ENCODE measurements at regions not wholly inside any gene's neighbourhood (a gene's known extent, or its start where the extent isn't known, plus 50 kb on each side); places are given as distances from the start of the nearest gene placed in this dataset.

DNA sequence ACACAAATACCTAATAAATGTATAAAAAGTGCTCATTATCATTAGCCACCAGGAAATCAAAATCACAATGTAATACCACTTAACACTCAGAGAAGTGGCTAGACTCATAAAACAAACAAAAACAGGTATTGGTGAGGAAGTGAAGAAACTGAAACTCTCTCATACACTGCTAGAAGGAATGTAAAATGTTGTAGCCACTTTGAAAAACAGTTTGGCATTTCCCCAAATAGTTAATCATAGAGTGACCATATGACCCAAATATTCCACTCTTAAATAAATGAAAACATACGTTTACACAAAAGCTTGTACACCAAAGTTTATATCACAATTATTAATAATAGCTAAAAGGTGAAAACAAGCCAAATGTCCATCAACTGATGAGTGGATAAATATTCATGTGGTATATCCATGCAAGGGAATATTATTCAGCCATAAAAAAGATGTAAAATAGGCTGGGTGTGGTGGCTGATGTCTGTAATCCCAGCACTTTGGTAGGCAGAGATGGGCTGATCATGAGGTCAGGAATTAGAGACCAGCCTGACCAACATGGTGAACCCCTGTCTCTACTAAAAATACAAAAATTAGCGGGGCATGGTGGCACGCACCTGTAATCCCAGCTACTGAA, 86.2 kb upstream of the COL5A2 start:
- intact Hi-C loops (cut with DNase I): no loop called here

DNA sequence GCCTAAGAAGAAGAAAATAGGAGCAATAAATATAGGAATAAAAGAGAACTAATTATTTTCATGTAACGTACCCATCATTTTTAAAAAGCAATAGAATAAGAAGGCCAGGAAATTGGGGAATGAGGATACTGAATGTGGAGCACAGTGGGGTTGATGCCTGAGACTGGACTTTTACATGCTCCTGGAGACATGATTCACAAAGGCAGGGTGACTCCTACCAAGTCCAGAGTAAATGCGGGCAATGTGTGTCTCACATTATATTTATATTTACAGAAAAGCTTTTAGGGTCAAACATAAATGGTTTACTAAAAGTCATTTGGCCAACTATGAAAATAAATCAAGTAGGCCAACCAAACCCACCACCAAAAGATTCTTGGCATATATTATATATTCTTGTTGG, 87.9 kb upstream of the COL5A2 start:
- DNase-seq: no peak
- intact Hi-C loops (cut with DNase I): no loop called here

More for the DNA sequence above, 86.2 kb upstream of the COL5A2 start:
- DNase-seq: no peak

DNA sequence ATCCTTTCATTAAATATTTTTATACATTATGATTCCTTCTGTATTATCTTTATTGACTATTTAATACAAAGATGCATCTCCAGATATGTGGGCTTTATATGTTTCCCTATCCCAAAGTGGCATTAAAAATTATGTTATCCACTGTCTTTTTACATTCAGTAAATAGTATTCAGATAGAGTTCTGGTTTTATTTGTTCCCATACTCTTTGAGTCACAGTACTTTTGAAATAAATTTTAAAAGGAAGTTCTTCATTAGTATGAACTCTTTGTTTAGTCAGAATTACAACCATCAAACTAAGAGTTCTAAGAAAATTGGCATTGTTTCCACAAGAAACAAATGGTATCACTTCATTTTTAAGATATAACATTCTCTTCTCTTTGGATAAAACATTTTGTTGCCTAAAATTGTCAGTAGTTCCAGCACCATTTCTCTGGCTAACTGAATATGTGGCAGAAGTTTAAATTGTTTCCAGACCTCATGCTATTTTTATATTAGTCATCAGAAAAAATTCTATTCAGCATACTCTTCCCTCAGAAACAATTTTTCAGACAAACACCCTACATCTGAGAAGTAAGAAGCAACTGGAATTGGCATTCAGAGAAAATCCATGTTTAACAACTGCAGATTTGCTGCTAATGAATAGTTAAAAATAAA, 88.5 kb upstream of the COL5A2 start:
- no peak for DNase-seq

DNA sequence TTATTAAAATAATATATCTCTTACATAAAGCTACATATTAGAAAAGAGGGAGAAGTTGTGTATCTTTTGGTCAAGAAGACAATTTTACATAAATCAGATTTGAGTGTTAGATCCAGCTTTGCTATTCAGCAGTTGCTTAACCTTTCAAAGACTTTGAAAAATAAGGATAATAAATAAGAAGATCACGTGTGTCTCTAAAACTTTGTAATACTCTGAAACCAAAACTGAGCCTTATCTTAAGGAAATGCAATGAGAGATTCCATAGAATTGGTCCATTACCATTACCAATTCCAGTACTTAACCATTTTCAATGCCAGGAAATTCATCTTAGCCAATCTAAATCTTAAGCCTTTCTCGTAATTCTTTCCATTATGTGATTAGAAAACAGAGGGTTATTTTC, 89.2 kb upstream of the COL5A2 start:
- intact Hi-C loops (cut with DNase I): no loop called here
- DNase-seq: no peak

More for the DNA sequence above, 88.5 kb upstream of the COL5A2 start:
- intact Hi-C loops (cut with DNase I): no loop called here

DNA sequence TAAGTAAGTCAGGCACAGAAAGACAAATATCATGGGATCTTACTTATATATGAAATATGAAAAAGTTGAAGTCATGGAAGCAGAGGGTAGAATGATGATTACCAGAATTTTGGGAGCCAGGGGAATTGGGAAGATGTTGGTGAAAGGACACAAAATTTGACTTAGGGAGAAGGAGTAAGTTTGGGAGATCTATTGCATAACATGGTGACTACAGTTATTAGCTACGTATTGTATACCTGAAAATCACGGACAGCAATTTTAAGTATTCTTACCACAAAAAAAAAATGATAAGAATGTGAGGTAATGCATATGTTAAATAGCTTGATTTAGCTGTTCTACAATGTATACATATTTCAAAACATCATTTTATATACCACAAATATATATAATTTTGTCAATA, 94.2 kb upstream of the COL5A2 start:
- intact Hi-C loops (cut with DNase I): no loop called here
- no peak for DNase-seq

DNA sequence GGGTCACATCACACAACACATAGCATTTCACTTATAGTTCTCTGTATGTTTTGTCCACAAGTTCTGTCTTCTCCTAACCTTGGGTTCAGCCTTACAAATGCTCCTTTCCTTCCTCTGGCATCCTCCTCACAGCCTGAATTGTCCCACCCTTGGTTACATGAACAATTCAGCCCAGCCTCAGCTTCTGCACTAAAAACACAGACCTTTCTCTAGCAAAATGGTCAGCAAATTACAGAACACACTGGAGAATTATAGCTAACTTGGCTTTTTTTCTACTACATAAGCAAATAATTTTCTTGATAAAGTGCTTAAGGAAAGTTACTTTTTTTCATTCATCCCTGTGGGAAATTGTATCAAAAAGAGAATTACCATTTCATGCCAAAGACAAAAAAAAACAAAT, 94.8 kb upstream of the COL5A2 start:
- intact Hi-C loops (cut with DNase I): no loop called here
- no peak for DNase-seq

DNA sequence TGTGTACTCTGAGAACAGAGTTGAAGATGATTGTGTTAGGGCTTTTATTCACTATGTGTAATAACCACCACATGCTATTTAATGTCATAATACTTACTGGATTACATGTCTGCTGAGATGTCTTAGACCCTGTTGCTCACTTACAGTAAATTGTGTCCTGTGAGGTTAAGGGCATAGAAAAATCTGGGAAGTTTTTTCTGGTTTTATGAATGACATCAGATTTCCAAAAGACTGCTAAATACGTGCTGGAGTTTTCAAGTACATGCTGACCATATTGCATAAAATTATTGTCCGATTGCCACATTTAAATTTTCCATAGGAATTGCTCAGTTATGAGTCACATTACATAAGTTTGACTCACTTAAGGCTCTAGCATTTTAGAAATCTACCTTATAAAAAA, 96.7 kb upstream of the COL5A2 start:
- no peak for DNase-seq

DNA sequence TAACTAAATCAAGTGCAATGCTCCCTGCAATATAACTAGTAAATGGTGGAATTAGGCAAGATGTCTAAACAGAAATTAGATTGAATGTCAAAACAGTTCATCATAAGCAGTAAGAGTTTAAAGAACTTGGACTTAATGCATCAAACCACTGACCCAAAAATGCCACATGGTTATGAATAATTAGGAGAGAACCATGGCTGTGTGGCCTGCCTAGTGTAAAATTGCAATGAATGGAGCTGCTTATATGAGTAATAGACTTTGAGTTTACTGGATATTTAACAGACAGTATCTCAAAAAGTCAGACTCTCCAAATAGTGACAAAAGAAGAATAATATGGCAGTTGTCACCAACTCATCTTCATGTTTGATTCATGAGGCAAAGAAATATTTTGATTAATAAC, 101.6 kb upstream of the COL5A2 start:
- DNase-seq: no peak
- intact Hi-C loops (cut with DNase I): no loop called here

More for the DNA sequence above, 96.7 kb upstream of the COL5A2 start:
- intact Hi-C loops (cut with DNase I): no loop called here

DNA sequence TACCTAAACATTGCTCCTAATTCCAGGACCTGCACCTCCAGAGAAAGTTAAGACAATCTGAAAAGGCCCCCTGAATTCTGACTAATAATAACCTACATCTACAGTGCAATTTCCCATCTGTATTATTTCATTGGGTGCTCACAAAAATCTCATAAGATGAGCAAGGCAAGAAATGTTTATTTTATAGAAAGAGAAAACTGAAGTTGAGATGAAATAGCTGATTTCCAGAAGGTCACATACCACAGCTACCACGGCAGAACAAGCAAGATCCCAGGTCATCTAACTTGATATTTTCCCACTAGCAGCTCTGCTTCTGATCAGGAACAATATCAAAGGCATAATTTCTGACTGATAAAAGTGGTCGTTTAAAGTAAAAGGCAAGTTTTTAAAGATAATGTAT, 105.8 kb upstream of the COL5A2 start:
- intact Hi-C loops (cut with DNase I): no loop called here
- no peak for DNase-seq

DNA sequence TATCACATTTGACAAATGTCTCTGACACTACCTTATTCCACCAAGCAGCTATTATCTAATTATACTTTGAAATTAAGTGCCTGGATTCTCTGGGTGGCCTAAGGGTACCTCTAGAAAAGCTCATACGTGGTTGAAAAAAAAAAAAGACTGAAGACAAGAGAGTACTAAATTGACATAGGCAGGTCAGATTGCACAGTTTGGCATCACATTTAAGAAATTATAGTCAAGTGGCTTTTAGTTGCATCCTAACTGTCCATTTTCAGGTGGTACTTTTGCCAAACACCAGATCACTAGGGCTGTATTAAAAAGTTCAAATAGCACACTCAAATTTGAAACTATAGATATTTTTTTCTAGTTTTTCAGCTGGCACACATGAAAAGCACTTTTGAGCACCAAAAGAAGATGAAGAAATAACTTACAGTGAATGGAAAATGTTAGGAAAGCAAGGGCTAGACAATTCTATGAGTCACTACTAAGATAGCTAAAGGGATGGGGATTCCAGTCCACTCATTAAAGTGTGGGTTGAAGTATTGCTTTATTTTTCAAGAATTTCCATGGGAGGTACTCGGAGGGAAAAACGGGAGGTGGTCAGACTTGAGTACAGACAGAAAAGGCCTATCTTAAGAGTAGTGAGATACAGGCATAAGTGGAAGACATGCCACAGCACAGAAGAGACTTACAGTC, 106.5 kb upstream of the COL5A2 start:
- intact Hi-C loops (cut with DNase I): no loop called here
- no peak for DNase-seq

DNA sequence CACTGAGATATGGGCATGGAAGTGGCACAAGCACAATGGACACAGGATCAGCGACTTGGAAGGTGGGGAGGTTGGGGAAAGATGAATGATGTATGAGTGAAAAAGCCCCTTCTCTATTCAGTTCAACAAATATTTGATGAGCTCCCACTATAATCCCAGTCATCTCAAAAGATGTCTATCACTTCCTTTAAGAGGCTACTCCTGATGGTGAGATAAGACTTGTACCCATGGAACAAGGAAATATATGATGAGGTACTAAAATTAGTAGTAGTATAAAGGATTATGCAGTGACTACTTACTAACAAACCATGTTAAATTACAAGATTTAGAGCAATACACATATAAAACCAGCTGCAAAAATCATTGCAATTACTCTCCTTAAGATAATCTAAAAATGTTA, 107.8 kb upstream of the COL5A2 start:
- intact Hi-C loops (cut with DNase I): no loop called here

DNA sequence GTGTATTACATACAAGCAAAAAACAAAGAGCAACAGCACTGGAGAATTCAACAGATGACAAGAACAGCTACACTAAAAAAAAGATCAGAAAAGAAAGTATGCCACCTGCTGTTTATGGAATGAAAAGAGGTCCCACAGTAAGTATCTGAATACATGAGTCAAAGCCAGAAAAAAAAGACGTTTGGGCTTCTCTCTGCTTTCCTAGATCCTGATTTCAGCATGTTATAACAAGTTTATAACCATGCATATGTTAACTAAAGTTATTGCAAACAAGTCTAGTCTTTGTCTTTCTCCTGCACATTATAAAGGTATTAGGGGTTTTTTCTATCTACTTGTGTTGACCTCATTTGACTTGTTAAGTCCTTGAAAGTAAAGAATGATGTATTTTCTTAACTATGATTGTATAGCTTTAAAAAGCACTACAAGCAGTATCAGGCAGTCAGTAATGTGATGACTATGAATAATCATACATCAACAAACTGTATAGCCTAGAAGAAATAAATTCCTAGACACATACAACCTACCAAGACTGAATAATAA, 108.5 kb upstream of the COL5A2 start:
- DNase-seq: no peak

More for the DNA sequence above, 107.8 kb upstream of the COL5A2 start:
- DNase-seq: no peak

DNA sequence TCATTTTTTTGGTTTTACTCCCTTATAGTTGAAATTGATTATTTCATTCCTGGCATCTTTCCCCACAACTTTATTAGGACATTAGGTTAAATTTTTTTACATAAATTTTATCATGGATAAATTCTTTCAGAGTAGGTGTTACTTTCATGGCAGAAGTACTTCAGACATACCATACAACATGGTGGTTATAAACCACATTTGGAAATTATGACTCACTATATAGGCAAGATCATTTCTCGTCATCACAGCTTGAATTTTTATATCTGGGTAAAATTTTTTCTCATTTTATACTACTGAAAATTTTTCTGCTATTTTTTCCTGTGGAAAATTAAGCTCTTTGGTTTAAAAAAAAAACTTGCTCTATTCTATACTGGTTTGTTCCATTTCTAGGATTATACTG, 111.9 kb upstream of the COL5A2 start:
- intact Hi-C loops (cut with DNase I): no loop called here
- no peak for DNase-seq

More for the DNA sequence above, 108.5 kb upstream of the COL5A2 start:
- intact Hi-C loops (cut with DNase I): no loop called here

DNA sequence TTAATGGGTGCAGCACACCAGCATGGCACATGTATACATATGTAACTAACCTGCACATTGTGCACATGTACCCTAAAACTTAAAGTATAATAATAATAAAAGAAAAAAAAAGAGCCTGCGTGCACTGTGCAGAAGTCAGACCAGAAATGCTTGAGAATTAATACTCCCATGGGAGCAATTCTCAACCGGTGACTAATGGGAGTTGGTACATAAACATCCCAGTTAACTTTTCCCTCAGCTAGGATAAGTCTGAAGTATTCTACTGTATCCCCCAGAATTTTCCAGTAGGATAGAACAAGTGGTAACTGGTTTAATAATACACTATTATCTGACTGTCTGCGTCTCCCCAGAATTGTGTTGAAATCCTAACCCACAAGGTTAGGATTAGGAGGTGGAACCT, 113.6 kb upstream of the COL5A2 start:
- DNase-seq: no peak
- intact Hi-C loops (cut with DNase I): no loop called here

DNA sequence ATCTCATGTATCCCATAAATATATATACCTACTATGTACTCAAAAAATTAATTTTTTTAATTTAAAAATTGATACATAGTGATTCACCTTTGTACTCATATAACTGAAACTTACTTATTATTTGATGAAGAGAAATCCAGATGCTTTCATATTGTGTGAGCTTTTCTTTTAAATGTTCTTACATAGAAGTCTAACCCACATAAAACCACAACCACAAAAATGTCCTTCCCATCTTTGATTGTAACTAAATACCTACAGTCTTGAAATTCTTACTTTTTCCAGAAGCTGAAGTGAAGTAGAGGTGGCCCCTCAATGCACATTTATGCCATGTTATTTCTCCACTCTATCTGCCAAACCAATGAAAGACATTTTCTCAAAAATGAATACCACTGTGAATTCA, 117.9 kb upstream of the COL5A2 start:
- intact Hi-C loops (cut with DNase I): no loop called here
- DNase-seq: no peak

DNA sequence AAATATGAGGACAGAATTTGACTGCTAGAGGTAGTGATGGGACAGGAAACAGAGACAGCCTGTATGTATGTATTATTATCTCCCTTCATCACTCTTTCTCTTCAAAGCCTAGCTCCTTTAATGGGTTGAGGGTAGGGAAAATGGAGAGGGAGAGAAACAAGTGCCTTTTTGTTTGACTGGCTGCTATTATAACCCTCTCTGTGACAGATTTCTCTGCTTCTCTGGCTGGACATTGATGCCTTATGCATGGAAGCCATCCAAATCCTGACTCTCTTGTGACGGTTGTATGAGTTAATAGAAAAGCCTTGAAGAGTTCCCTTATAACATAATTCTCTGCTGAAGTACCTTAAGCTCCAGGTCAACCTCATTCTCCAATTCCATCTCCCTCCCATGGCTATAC, 118.5 kb upstream of the COL5A2 start:
- intact Hi-C loops (cut with DNase I): no loop called here

DNA sequence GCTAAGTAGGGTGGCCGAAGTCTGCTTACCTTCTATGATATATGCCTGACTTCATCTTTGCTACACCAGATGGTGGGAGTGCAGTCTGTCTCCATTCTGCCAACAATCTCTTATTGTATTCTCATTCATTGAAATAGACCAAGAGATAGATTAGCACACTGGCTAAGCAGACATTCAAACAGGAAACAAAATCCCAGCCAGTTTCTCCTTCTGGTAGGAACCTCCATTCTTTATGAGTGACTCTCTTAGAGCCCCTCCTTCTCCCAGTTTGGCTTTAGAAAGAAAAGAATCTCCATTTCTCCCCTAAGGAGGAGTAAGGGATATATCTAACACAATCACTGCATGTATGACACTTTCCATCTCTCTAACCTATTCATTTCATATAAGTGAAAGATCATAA, 118.9 kb upstream of the COL5A2 start:
- intact Hi-C loops (cut with DNase I): no loop called here
- DNase-seq: no peak

More for the DNA sequence above, 118.5 kb upstream of the COL5A2 start:
- no peak for DNase-seq

DNA sequence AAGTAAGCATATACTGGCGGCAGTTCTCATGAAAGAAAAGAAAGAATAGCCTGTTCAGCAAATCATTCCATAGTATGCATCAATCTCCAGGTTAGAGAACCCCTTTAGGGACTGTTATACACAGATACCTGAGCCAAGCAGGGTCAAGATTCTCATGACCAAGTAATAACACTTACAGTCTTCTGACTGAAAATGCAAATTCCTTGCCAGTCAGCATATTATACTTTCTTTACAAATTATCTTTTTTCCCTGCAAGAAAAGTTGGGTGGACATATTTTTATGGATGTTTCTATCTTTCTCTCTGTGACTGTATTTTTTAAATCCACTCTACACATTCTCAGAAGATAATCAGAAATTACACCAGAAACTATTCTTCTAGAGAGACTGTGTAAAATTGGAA, 120.4 kb upstream of the COL5A2 start:
- intact Hi-C loops (cut with DNase I): no loop called here

DNA sequence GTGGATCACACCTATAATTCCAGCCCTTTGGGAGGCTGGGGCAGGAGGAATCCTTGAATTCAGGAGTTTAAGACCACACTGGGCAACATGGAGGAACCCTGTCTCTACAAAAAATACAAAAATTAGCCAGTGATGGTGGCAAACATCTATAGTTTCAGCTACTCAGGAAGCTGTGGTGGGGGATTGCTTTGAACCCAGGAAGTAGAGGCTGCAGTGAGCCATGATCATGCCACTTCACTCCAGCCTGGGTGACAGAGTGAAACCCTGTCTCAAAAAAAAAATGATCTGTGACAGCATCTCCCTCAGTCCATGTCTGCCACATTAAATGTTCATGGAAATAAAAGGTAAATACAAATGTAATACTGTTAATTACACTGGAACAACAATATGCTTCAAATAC, 121.4 kb upstream of the COL5A2 start:
- intact Hi-C loops (cut with DNase I): no loop called here
- no peak for DNase-seq

More for the DNA sequence above, 120.4 kb upstream of the COL5A2 start:
- DNase-seq: no peak

DNA sequence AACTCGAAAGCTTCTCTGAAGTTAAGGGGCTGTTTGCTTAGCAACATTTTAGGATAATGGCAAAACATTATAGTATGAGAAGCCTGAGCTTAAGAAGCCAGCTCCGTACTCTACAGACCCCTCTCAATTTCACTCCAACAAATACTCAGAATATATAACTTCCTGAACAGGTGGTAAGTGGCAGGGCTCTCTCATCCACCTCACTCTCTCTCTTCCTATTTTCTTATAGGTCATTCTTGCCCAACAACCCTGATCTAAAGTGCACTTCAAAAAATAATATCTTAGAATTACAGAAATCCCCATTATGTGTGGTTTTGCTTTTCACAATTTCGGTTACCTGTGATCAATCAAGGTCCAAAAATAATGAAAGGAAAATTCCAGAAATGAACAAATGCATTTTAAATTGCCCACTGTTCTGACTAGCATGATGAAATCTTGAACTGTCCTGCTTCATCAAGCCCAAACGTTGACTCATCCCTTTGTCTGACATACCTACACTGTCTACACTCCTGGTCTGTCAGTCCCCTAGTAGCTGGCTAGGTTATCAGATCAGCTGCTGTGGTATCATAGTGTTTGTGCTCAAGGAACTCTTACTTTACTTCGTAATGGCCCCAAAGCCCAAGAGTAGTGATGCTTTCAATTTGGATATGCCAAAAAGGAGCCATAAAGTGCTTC, 122.8 kb upstream of the COL5A2 start:
- DNase-seq: no peak
- intact Hi-C loops (cut with DNase I): no loop called here
